ENCODE measurements at regions not wholly inside any gene's neighbourhood (a gene's known extent, or its start where the extent isn't known, plus 50 kb on each side); places are given as distances from the start of the nearest gene placed in this dataset.

- no peak for FAIRE-seq
- Histone ChIP-seq H3K27me3 (ENCODE audit: control insufficient read depth in 2 of 2, insufficient read depth in 2 of 2, low read length in 2 of 2) (no peaks in the 10 kb centered on the region), H3K4me1 (ENCODE audit: control insufficient read depth, extremely low read depth, insufficient read depth, low read length) (no peaks in the 10 kb centered on the region), H3K9ac (replicated peaks; ENCODE audit: extremely low read depth, insufficient read depth, low read length) (no peak overlapping the region), H3K9me1 (replicated peaks; ENCODE audit: control insufficient read depth, extremely low read depth, insufficient read depth, low read length) (no peaks in the 10 kb centered on the region), H3K79me2 (ENCODE audit: control insufficient read depth, insufficient read depth, low read length) (no peaks in the 10 kb centered on the region), H3K27ac (ENCODE audit: insufficient read depth, low read depth, low read length) (no peak overlapping the region), H3K4me3 (replicated peaks in 1 of 3; ENCODE audit: insufficient read depth in 1 of 3, low read depth in 1 of 3, low read length in 3 of 3) (no peak overlapping the region), H2AFZ (ENCODE audit: low read depth, low read length) (no peak overlapping the region), H3K36me3 (ENCODE audit: control insufficient read depth in 2 of 2, extremely low read depth in 1 of 2, insufficient read depth in 2 of 2, low read length in 2 of 2) (no peaks in the 10 kb centered on the region), H4K20me1 (replicated peaks; ENCODE audit: control insufficient read depth, extremely low read depth, insufficient read depth, low read length) (no peaks in the 10 kb centered on the region), H3K4me2 (ENCODE audit: insufficient read depth, low read length) (no peak overlapping the region), H3K9me3 (replicated peaks; ENCODE audit: control insufficient read depth, insufficient read depth, low read length) (no peaks in the 10 kb centered on the region)
- TF ChIP-seq JUN (IDR thresholded peaks at IDR 0.05; ENCODE audit: borderline replicate concordance, insufficient read depth, insufficient read length, low read depth) (no peak), FOS (IDR thresholded peaks at IDR 0.05; ENCODE audit: borderline replicate concordance, insufficient read depth, low read length) (no peak), EZH2 (IDR thresholded peaks at IDR 0.05; ENCODE audit: borderline replicate concordance, low read depth, low read length, severe bottlenecking) (no peak), MYC (IDR thresholded peaks at IDR 0.05; ENCODE audit: low read depth, low read length) (no peak), MAX (IDR thresholded peaks at IDR 0.05; ENCODE audit: insufficient read depth, insufficient read length) (no peak), POLR2A (IDR thresholded peaks at IDR 0.05; ENCODE audit: low read depth, low read length) (no peak), POLR2AphosphoS5 (IDR thresholded peaks at IDR 0.05; ENCODE audit: insufficient read depth, low read depth, low read length) (no peak), GATA2 (IDR thresholded peaks at IDR 0.05; ENCODE audit: insufficient read depth, insufficient read length, low read depth, low read length) (no peak), CTCF (IDR thresholded peaks at IDR 0.05; ENCODE audit: extremely low read depth in 1 of 2, insufficient read depth in 1 of 2, low read depth in 1 of 2, low read length in 2 of 2) (no peak)
- intact Hi-C loops (cut with micrococcal nuclease) (no loop called here), dilution Hi-C loops (cut with MboI; ENCODE audit: extremely low pct_ligation_motif_present, low sequenced_read_pairs) (no loop called here)
- ChIA-PET CTCF (no interaction called here), POLR2A (no interaction called here)
- BruUV-seq (replicated peaks), result no TSS peak
- no peak for DNase-seq (ENCODE audit: low read depth, low spot score)
Measured at GRCh38 chr5:106088462-106088861, 1582.3 kb downstream of the EFNA5 start.

Measured in endothelial cell of umbilical vein (primary cell).